IPS-NIHi7 (cell line): ENCODE measurements at regions not wholly inside any gene's neighbourhood (a gene's known extent, or its start where the extent isn't known, plus 50 kb on each side); places are given as distances from the start of the nearest gene placed in this dataset.
"Not testable (repeated sequence)": the region's sequence is repeated elsewhere in the genome, so short reads cannot be mapped to it uniquely, and the experiment has no call there.

Source experiments
- DNase-seq: peaks from one replicate; pipeline ENCODE4 v3.0.0; 2012; ENCODE audit warnings: mixed read lengths; ENCODE audit errors: extremely low spot score

GRCh38 chr5:120327180-120327579 lies 136.9 kb upstream of the PRR16 start:
- DNase-seq, result no peak

- DNase-seq, result no peak
Observed at GRCh38 chr5:120329095-120329494, 135.0 kb upstream of the PRR16 start.

- DNase-seq, result no peak
Observed at GRCh38 chr5:120330558-120330957, 133.5 kb upstream of the PRR16 start.

- no peak for DNase-seq
Observed at GRCh38 chr5:120344181-120344580, 119.9 kb upstream of the PRR16 start.

- DNase-seq, result no peak
Observed at GRCh38 chr5:120345947-120346346, 118.2 kb upstream of the PRR16 start.

GRCh38 chr5:120351071-120351470 lies 113.0 kb upstream of the PRR16 start:
- DNase-seq, result not testable (repeated sequence)

- DNase-seq, result no peak
Observed at GRCh38 chr5:120354126-120354525, 110.0 kb upstream of the PRR16 start.

GRCh38 chr5:120358949-120359348 lies 105.2 kb upstream of the PRR16 start:
- no peak for DNase-seq

GRCh38 chr5:120361941-120362340 lies 102.2 kb upstream of the PRR16 start:
- no peak for DNase-seq

- DNase-seq, result no peak
Observed at GRCh38 chr5:120362426-120362825, 101.7 kb upstream of the PRR16 start.

- no peak for DNase-seq
Observed at GRCh38 chr5:120365656-120366446, 98.2 kb upstream of the PRR16 start.

- DNase-seq, result no peak
Observed at GRCh38 chr5:120367896-120368634, 96.0 kb upstream of the PRR16 start.

- no peak for DNase-seq
Observed at GRCh38 chr5:120368923-120369715, 95.0 kb upstream of the PRR16 start.

GRCh38 chr5:120372899-120373298 lies 91.2 kb upstream of the PRR16 start:
- no peak for DNase-seq

GRCh38 chr5:120375248-120375647 lies 88.9 kb upstream of the PRR16 start:
- no peak for DNase-seq

GRCh38 chr5:120380644-120381043 lies 83.5 kb upstream of the PRR16 start:
- no peak for DNase-seq

GRCh38 chr5:120382833-120383232 lies 81.3 kb upstream of the PRR16 start:
- no peak for DNase-seq

GRCh38 chr5:120386981-120387380 lies 77.1 kb upstream of the PRR16 start:
- DNase-seq, result no peak

- DNase-seq, result no peak
Observed at GRCh38 chr5:120388016-120388781, 75.9 kb upstream of the PRR16 start.

GRCh38 chr5:120394259-120394658 lies 69.8 kb upstream of the PRR16 start:
- DNase-seq, result no peak

GRCh38 chr5:120396186-120396585 lies 67.9 kb upstream of the PRR16 start:
- no peak for DNase-seq

GRCh38 chr5:120400356-120400755 lies 63.7 kb upstream of the PRR16 start:
- no peak for DNase-seq
